ENCODE measurements at regions not wholly inside any gene's neighbourhood (a gene's known extent, or its start where the extent isn't known, plus 50 kb on each side); places are given as distances from the start of the nearest gene placed in this dataset.

- Mint-ChIP-seq H3K9me3 (peaks cover 6% of the 10 kb centered on the region), H3K4me1 (no peaks in the 10 kb centered on the region), H3K4me3 (no peak overlapping the region), H3K36me3 (ENCODE audit: low read depth) (no peaks in the 10 kb centered on the region), H3K27ac (no peak overlapping the region), H3K27me3 (no peaks in the 10 kb centered on the region)
- DNase-seq: no peak
- intact Hi-C loops (cut with micrococcal nuclease): no loop called here
Measured at GRCh38 chr5:20515606-20516005, 527.6 kb upstream of the CDH18 start.

- no peak overlapping the region for H3K27ac Mint-ChIP-seq
- no peak for DNase-seq
- no peak overlapping the region for H3K4me3 Mint-ChIP-seq
- no peaks in the 10 kb centered on the region for H3K27me3 Mint-ChIP-seq
- H3K4me1 Mint-ChIP-seq: no peaks in the 10 kb centered on the region
- peaks cover 6% of the 10 kb centered on the region for H3K9me3 Mint-ChIP-seq
- intact Hi-C loops (cut with micrococcal nuclease): no loop called here
- no peaks in the 10 kb centered on the region for H3K36me3 Mint-ChIP-seq (ENCODE audit: low read depth)
Measured at GRCh38 chr5:20514145-20514544, 526.1 kb upstream of the CDH18 start.

GRCh38 chr5:20500546-20500945 is 512.5 kb upstream of the CDH18 start:
- H3K9me3 Mint-ChIP-seq: peaks cover 3% of the 10 kb centered on the region
- no peaks in the 10 kb centered on the region for H3K4me1 Mint-ChIP-seq
- no peak for DNase-seq
- H3K4me3 Mint-ChIP-seq: no peak overlapping the region
- H3K27me3 Mint-ChIP-seq: no peaks in the 10 kb centered on the region
- intact Hi-C loops (cut with micrococcal nuclease): no loop called here
- H3K27ac Mint-ChIP-seq: no peak overlapping the region
- no peaks in the 10 kb centered on the region for H3K36me3 Mint-ChIP-seq (ENCODE audit: low read depth)

GRCh38 chr5:20498926-20499325 is 510.9 kb upstream of the CDH18 start:
- H3K36me3 Mint-ChIP-seq (ENCODE audit: low read depth): no peaks in the 10 kb centered on the region
- H3K9me3 Mint-ChIP-seq: peaks cover 3% of the 10 kb centered on the region
- no peaks in the 10 kb centered on the region for H3K4me1 Mint-ChIP-seq
- no peak overlapping the region for H3K4me3 Mint-ChIP-seq
- no peaks in the 10 kb centered on the region for H3K27me3 Mint-ChIP-seq
- no peak overlapping the region for H3K27ac Mint-ChIP-seq
- intact Hi-C loops (cut with micrococcal nuclease): no loop called here
- no peak for DNase-seq

GRCh38 chr5:20498102-20498501 is 510.1 kb upstream of the CDH18 start:
- no peak overlapping the region for H3K4me3 Mint-ChIP-seq
- no peak for DNase-seq
- no peaks in the 10 kb centered on the region for H3K36me3 Mint-ChIP-seq (ENCODE audit: low read depth)
- H3K4me1 Mint-ChIP-seq: no peaks in the 10 kb centered on the region
- intact Hi-C loops (cut with micrococcal nuclease): no loop called here
- peaks cover 3% of the 10 kb centered on the region for H3K9me3 Mint-ChIP-seq
- H3K27me3 Mint-ChIP-seq: no peaks in the 10 kb centered on the region
- no peak overlapping the region for H3K27ac Mint-ChIP-seq

- Mint-ChIP-seq H3K9me3 (peaks cover 3% of the 10 kb centered on the region), H3K4me3 (no peak overlapping the region), H3K36me3 (ENCODE audit: low read depth) (no peaks in the 10 kb centered on the region), H3K27me3 (no peaks in the 10 kb centered on the region), H3K27ac (no peak overlapping the region), H3K4me1 (no peaks in the 10 kb centered on the region)
- intact Hi-C loops (cut with micrococcal nuclease): no loop called here
- DNase-seq: no peak
Measured at GRCh38 chr5:20497356-20497755, 509.4 kb upstream of the CDH18 start.

GRCh38 chr5:20494706-20495105 is 506.7 kb upstream of the CDH18 start:
- H3K36me3 Mint-ChIP-seq (ENCODE audit: low read depth): no peaks in the 10 kb centered on the region
- intact Hi-C loops (cut with micrococcal nuclease): no loop called here
- DNase-seq: no peak
- no peaks in the 10 kb centered on the region for H3K9me3 Mint-ChIP-seq
- no peak overlapping the region for H3K4me3 Mint-ChIP-seq
- H3K4me1 Mint-ChIP-seq: no peaks in the 10 kb centered on the region
- H3K27me3 Mint-ChIP-seq: no peaks in the 10 kb centered on the region
- no peak overlapping the region for H3K27ac Mint-ChIP-seq

- Mint-ChIP-seq H3K36me3 (ENCODE audit: low read depth) (no peaks in the 10 kb centered on the region), H3K9me3 (no peaks in the 10 kb centered on the region), H3K27ac (no peak overlapping the region), H3K4me1 (no peaks in the 10 kb centered on the region), H3K27me3 (no peaks in the 10 kb centered on the region), H3K4me3 (no peak overlapping the region)
- intact Hi-C loops (cut with micrococcal nuclease): no loop called here
- DNase-seq: no peak
Measured at GRCh38 chr5:20486826-20487225, 498.8 kb upstream of the CDH18 start.

GRCh38 chr5:20476016-20476415 is 488.0 kb upstream of the CDH18 start:
- Mint-ChIP-seq H3K9me3 (peaks cover 6% of the 10 kb centered on the region), H3K27ac (no peak overlapping the region), H3K36me3 (ENCODE audit: low read depth) (no peaks in the 10 kb centered on the region), H3K4me1 (no peaks in the 10 kb centered on the region), H3K27me3 (no peaks in the 10 kb centered on the region), H3K4me3 (no peak overlapping the region)
- DNase-seq: no peak
- intact Hi-C loops (cut with micrococcal nuclease): no loop called here

- H3K4me1 Mint-ChIP-seq: no peaks in the 10 kb centered on the region
- no peaks in the 10 kb centered on the region for H3K9me3 Mint-ChIP-seq
- H3K4me3 Mint-ChIP-seq: no peak overlapping the region
- H3K27me3 Mint-ChIP-seq: no peaks in the 10 kb centered on the region
- H3K27ac Mint-ChIP-seq: no peak overlapping the region
- intact Hi-C loops (cut with micrococcal nuclease): no loop called here
- H3K36me3 Mint-ChIP-seq (ENCODE audit: low read depth): no peaks in the 10 kb centered on the region
- DNase-seq: no peak
Measured at GRCh38 chr5:20470997-20471396, 483.0 kb upstream of the CDH18 start.

GRCh38 chr5:20469792-20470191 is 481.8 kb upstream of the CDH18 start:
- H3K27me3 Mint-ChIP-seq: no peaks in the 10 kb centered on the region
- no peaks in the 10 kb centered on the region for H3K9me3 Mint-ChIP-seq
- no peak overlapping the region for H3K4me3 Mint-ChIP-seq
- no peak overlapping the region for H3K27ac Mint-ChIP-seq
- DNase-seq: no peak
- no peaks in the 10 kb centered on the region for H3K36me3 Mint-ChIP-seq (ENCODE audit: low read depth)
- H3K4me1 Mint-ChIP-seq: no peaks in the 10 kb centered on the region
- intact Hi-C loops (cut with micrococcal nuclease): no loop called here

- no peaks in the 10 kb centered on the region for H3K9me3 Mint-ChIP-seq
- no peaks in the 10 kb centered on the region for H3K4me1 Mint-ChIP-seq
- H3K36me3 Mint-ChIP-seq (ENCODE audit: low read depth): no peaks in the 10 kb centered on the region
- H3K4me3 Mint-ChIP-seq: no peak overlapping the region
- no peak for DNase-seq
- no peak overlapping the region for H3K27ac Mint-ChIP-seq
- intact Hi-C loops (cut with micrococcal nuclease): no loop called here
- H3K27me3 Mint-ChIP-seq: no peaks in the 10 kb centered on the region
Measured at GRCh38 chr5:20469390-20469789, 481.4 kb upstream of the CDH18 start.

- H3K4me3 Mint-ChIP-seq: no peak overlapping the region
- intact Hi-C loops (cut with micrococcal nuclease): no loop called here
Measured at GRCh38 chr5:20466512-20466911, 478.5 kb upstream of the CDH18 start.

GRCh38 chr5:20463206-20463605 is 475.2 kb upstream of the CDH18 start:
- Mint-ChIP-seq H3K27ac (no peak overlapping the region), H3K27me3 (no peaks in the 10 kb centered on the region), H3K4me1 (no peaks in the 10 kb centered on the region), H3K36me3 (ENCODE audit: low read depth) (no peaks in the 10 kb centered on the region), H3K4me3 (no peak overlapping the region), H3K9me3 (peaks cover 14% of the 10 kb centered on the region)
- no peak for DNase-seq
- intact Hi-C loops (cut with micrococcal nuclease): no loop called here

More at GRCh38 chr5:20466512-20466911, 478.5 kb upstream of the CDH18 start:
- peaks cover 7% of the 10 kb centered on the region for H3K9me3 Mint-ChIP-seq
- no peak for DNase-seq
- no peaks in the 10 kb centered on the region for H3K27me3 Mint-ChIP-seq
- H3K36me3 Mint-ChIP-seq (ENCODE audit: low read depth): no peaks in the 10 kb centered on the region
- H3K27ac Mint-ChIP-seq: no peak overlapping the region
- no peaks in the 10 kb centered on the region for H3K4me1 Mint-ChIP-seq

GRCh38 chr5:20446121-20446520 is 458.1 kb upstream of the CDH18 start:
- no peak overlapping the region for H3K27ac Mint-ChIP-seq
- H3K27me3 Mint-ChIP-seq: no peaks in the 10 kb centered on the region
- no peak overlapping the region for H3K4me3 Mint-ChIP-seq
- no peaks in the 10 kb centered on the region for H3K4me1 Mint-ChIP-seq
- intact Hi-C loops (cut with micrococcal nuclease): no loop called here
- no peaks in the 10 kb centered on the region for H3K36me3 Mint-ChIP-seq (ENCODE audit: low read depth)
- DNase-seq: no peak
- H3K9me3 Mint-ChIP-seq: peaks cover 4% of the 10 kb centered on the region

All from activated CD4-positive, alpha-beta T cell treated with anti-CD3 and anti-CD28 coated beads, Interleukin-2, amount 10 ng/mL, durations not matched to agents 24 days and 14 days (primary cell).